22Rv1 (cell line): ENCODE measurements at regions not wholly inside any gene's neighbourhood (a gene's known extent, or its start where the extent isn't known, plus 50 kb on each side); places are given as distances from the start of the nearest gene placed in this dataset.

Experiments
- CTCF ChIP-seq: fragments of 450-650 bp; IDR thresholded peaks from 2 replicates; pipeline ENCODE4 v1.5.1; 2017; ENCODE audit warnings: mild to moderate bottlenecking
- ZFX ChIP-seq: fragments of 450-650 bp; IDR thresholded peaks from 2 replicates; pipeline ENCODE4 v1.6.1; 2017; ENCODE audit warnings: antibody characterized with exemption, borderline replicate concordance

DNA sequence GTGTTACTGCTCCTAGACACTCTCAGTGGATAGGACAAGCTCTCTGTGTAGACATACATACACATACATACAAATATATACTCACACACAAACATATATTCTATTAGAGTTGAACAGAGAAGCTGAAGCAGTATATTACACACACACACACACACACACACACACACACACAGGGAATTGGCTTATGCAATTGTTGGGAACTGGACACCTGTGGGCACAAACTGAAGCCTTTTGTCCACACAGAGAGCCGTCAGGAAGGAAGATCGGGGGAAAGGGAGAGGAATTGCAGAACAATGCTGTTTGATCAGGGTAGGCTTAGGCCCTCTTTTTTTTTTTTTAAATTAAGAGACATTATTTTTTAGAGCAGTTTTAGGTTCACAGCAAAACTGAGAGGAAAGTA, 180.7 kb upstream of the DDHD1 start:
- no peak for TF ChIP-seq CTCF
- no peak for TF ChIP-seq ZFX
